ENCODE measurements at regions not wholly inside any gene's neighbourhood (a gene's known extent, or its start where the extent isn't known, plus 50 kb on each side); places are given as distances from the start of the nearest gene placed in this dataset.
A peak's percentile ranks its signal among the peaks of the same experiment; 100 is the strongest.

- Histone ChIP-seq H3K4me1 (ENCODE audit: control insufficient read depth in 1 of 2, insufficient read depth in 2 of 2, low read length in 2 of 2) (no peaks in the 10 kb centered on the region), H3K27me3 (ENCODE audit: control insufficient read depth in 2 of 2, insufficient read depth in 2 of 2, low read length in 2 of 2) (peaks cover 0 to 2% of the 10 kb centered on the region in 2 donors), H4K20me1 (ENCODE audit: insufficient read depth, low read length) (no peaks in the 10 kb centered on the region), H2AFZ (ENCODE audit: insufficient read depth, low read depth, low read length, poor library complexity, severe bottlenecking) (no peak overlapping the region), H3K27ac (ENCODE audit: low read depth in 1 of 2, low read length in 2 of 2) (no peak overlapping the region), H3K9me3 (replicated peaks in 1 of 2; ENCODE audit: control insufficient read depth in 1 of 2, insufficient read depth in 1 of 2, low read length in 2 of 2) (no peaks in the 10 kb centered on the region), H3K79me2 (ENCODE audit: insufficient read depth, low read length) (no peaks in the 10 kb centered on the region), H3K4me2 (replicated peaks; ENCODE audit: extremely low read depth, low read length, poor library complexity, severe bottlenecking) (no peak overlapping the region), H3K36me3 (replicated peaks in 1 of 2; ENCODE audit: control insufficient read depth in 1 of 2, insufficient read depth in 2 of 2, low read length in 2 of 2) (no peaks in the 10 kb centered on the region), H3K4me3 (replicated peaks in 1 of 3; ENCODE audit: low read depth in 2 of 3, low read length in 3 of 3) (no peak overlapping the region), H3K9ac (ENCODE audit: insufficient read depth, low read length, poor library complexity, severe bottlenecking) (no peak overlapping the region)
- intact Hi-C loops (cut with micrococcal nuclease) = no loop called here
- peaks cover 0 to 11% (median 2%) of the 10 kb centered on the region in 7 donors for H3K9me3 Mint-ChIP-seq
- no peak overlapping the region for H3K4me3 Mint-ChIP-seq
- H3K27ac Mint-ChIP-seq = no peak overlapping the region
- peak in 1 of 3 donors; percentile 7 for DNase-seq
- TF ChIP-seq, protein P1, sequence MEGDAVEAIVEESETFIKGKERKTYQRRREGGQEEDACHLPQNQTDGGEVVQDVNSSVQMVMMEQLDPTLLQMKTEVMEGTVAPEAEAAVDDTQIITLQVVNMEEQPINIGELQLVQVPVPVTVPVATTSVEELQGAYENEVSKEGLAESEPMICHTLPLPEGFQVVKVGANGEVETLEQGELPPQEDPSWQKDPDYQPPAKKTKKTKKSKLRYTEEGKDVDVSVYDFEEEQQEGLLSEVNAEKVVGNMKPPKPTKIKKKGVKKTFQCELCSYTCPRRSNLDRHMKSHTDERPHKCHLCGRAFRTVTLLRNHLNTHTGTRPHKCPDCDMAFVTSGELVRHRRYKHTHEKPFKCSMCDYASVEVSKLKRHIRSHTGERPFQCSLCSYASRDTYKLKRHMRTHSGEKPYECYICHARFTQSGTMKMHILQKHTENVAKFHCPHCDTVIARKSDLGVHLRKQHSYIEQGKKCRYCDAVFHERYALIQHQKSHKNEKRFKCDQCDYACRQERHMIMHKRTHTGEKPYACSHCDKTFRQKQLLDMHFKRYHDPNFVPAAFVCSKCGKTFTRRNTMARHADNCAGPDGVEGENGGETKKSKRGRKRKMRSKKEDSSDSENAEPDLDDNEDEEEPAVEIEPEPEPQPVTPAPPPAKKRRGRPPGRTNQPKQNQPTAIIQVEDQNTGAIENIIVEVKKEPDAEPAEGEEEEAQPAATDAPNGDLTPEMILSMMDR (IDR thresholded peaks at IDR 0.05) = no peak
- no peaks in the 10 kb centered on the region for H3K4me1 Mint-ChIP-seq
- H3K27me3 Mint-ChIP-seq (ENCODE audit: low read depth in 3 of 3) = peaks cover 0 to 12% (median 0%) of the 10 kb centered on the region in 3 donors
- no CpG with 5 or more reads among the region's 1 CpG for WGBS (ENCODE audit: insufficient coverage)
- no peaks in the 10 kb centered on the region for H3K36me3 Mint-ChIP-seq
Observed at GRCh38 chrX:46268412-46268811, 276.8 kb downstream of the ZNF674 start.

DNA sequence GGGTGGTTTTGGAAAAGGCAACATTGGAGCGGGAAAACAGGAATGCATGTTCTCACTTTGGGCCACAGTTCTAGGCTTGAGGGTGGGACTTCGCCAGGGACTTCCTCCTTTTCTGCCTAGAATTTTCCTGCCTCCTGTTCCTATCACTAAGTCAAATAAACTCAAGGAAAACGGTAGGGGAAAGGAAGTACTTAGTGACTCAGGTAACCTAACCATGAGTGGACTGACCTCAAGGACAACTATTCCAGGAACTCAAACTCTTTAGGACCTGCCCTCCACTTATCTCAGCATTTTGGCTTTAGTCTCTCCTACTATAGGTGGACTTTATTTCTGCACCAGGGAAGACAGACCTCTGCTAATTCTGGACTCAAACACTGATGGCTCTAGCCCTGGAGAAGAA is 281.7 kb downstream of the ZNF674 start:
- Histone ChIP-seq H3K4me2 (replicated peaks; ENCODE audit: extremely low read depth, low read length, poor library complexity, severe bottlenecking) (no peak overlapping the region), H3K27ac (ENCODE audit: low read depth in 1 of 2, low read length in 2 of 2) (no peak overlapping the region), H3K4me3 (replicated peaks in 1 of 3; ENCODE audit: low read depth in 2 of 3, low read length in 3 of 3) (no peak overlapping the region), H3K36me3 (replicated peaks in 1 of 2; ENCODE audit: control insufficient read depth in 1 of 2, insufficient read depth in 2 of 2, low read length in 2 of 2) (no peaks in the 10 kb centered on the region), H3K4me1 (ENCODE audit: control insufficient read depth in 1 of 2, insufficient read depth in 2 of 2, low read length in 2 of 2) (no peaks in the 10 kb centered on the region), H3K9ac (ENCODE audit: insufficient read depth, low read length, poor library complexity, severe bottlenecking) (no peak overlapping the region), H3K79me2 (ENCODE audit: insufficient read depth, low read length) (no peaks in the 10 kb centered on the region), H3K27me3 (ENCODE audit: control insufficient read depth in 2 of 2, insufficient read depth in 2 of 2, low read length in 2 of 2) (no peaks in the 10 kb centered on the region), H3K9me3 (replicated peaks in 1 of 2; ENCODE audit: control insufficient read depth in 1 of 2, insufficient read depth in 1 of 2, low read length in 2 of 2) (no peaks in the 10 kb centered on the region), H4K20me1 (ENCODE audit: insufficient read depth, low read length) (no peaks in the 10 kb centered on the region), H2AFZ (ENCODE audit: insufficient read depth, low read depth, low read length, poor library complexity, severe bottlenecking) (no peak overlapping the region)
- H3K27ac Mint-ChIP-seq = peak overlapping the region in 1 of 7 donors; percentile 26
- WGBS (ENCODE audit: insufficient coverage) = no CpG with 5 or more reads among the region's 3 CpGs
- H3K27me3 Mint-ChIP-seq (ENCODE audit: low read depth in 3 of 3) = peaks cover 0 to 4% (median 2%) of the 10 kb centered on the region in 3 donors
- no peak for DNase-seq
- H3K9me3 Mint-ChIP-seq = peaks cover 0 to 2% (median 0%) of the 10 kb centered on the region in 7 donors
- TF ChIP-seq, protein P1 (IDR thresholded peaks at IDR 0.05) = no peak
- no peaks in the 10 kb centered on the region for H3K36me3 Mint-ChIP-seq
- no peaks in the 10 kb centered on the region for H3K4me1 Mint-ChIP-seq
- intact Hi-C loops (cut with micrococcal nuclease) = no loop called here
- H3K4me3 Mint-ChIP-seq = no peak overlapping the region
